ENCODE measurements at regions not wholly inside any gene's neighbourhood (a gene's known extent, or its start where the extent isn't known, plus 50 kb on each side); places are given as distances from the start of the nearest gene placed in this dataset.

GRCh38 chr2:230640540-230641011 lies 72.1 kb upstream of the CAB39 start:
- no peaks in the 10 kb centered on the region for H3K9me3 ChIP-seq (ENCODE audit: control extremely low read depth in 1 of 5, control insufficient read depth in 4 of 5, insufficient read depth in 2 of 5, low read depth in 1 of 5, low read length in 4 of 5)
- no peaks in the 10 kb centered on the region for H3K27me3 ChIP-seq (replicated peaks in 2 of 5; ENCODE audit: control insufficient read depth in 4 of 5, insufficient read depth in 5 of 5, low read length in 4 of 5)
- no peaks in the 10 kb centered on the region for H3K36me3 ChIP-seq (ENCODE audit: control insufficient read depth in 4 of 4, insufficient read depth in 4 of 4, low read length in 3 of 4)
- POLR2A ChIA-PET: interaction anchor here (0.6 kb wide), 1 partner anchor 68 kb away, joined by 3 read pairs; no protein-coding TSS in a partner anchor
- H3K4me1 ChIP-seq (ENCODE audit: control extremely low read depth in 1 of 4, control insufficient read depth in 4 of 4, insufficient read depth in 4 of 4, low read length in 3 of 4): peaks cover 3 to 20% (median 14%) of the 10 kb centered on the region in 4 experiments
- DNase-seq: no peak
- H3K27ac ChIP-seq (ENCODE audit: insufficient read depth in 1 of 2, low read depth in 1 of 2, low read length in 2 of 2, poor library complexity in 1 of 2, severe bottlenecking in 2 of 2): no peak overlapping the region
- H3K4me3 ChIP-seq (ENCODE audit: control insufficient read depth in 1 of 7, extremely low read depth in 1 of 7, insufficient read depth in 4 of 7, low read depth in 2 of 7, low read length in 6 of 7): no peak overlapping the region
- CTCF ChIA-PET: interaction anchor here (0.8 to 1.0 kb wide), 4 partner anchors 8 to 72 kb away, joined by 3 read pairs; partner anchors contain the start of gene CAB39
- 100% methylated on average over 1 of the region's 6 CpGs for WGBS (ENCODE audit: insufficient coverage)

- no peaks in the 10 kb centered on the region for H3K36me3 ChIP-seq (ENCODE audit: control insufficient read depth in 4 of 4, insufficient read depth in 4 of 4, low read length in 3 of 4)
- no peak overlapping the region for H3K27ac ChIP-seq (ENCODE audit: insufficient read depth in 1 of 2, low read depth in 1 of 2, low read length in 2 of 2, poor library complexity in 1 of 2, severe bottlenecking in 2 of 2)
- peaks cover 3 to 20% (median 14%) of the 10 kb centered on the region in 4 experiments for H3K4me1 ChIP-seq (ENCODE audit: control extremely low read depth in 1 of 4, control insufficient read depth in 4 of 4, insufficient read depth in 4 of 4, low read length in 3 of 4)
- ChIA-PET POLR2A (no interaction called here), CTCF (interaction anchor here (0.8 to 1.5 kb wide), 2 partner anchors 15 to 19 kb away, joined by 3 to 4 read pairs; no protein-coding TSS in a partner anchor)
- peak overlapping the region in 1 of 7 experiments; percentile 16 for H3K4me3 ChIP-seq (ENCODE audit: control insufficient read depth in 1 of 7, extremely low read depth in 1 of 7, insufficient read depth in 4 of 7, low read depth in 2 of 7, low read length in 6 of 7)
- 95% methylated on average over 3 of the region's 4 CpGs for WGBS (ENCODE audit: insufficient coverage)
- no peaks in the 10 kb centered on the region for H3K9me3 ChIP-seq (ENCODE audit: control extremely low read depth in 1 of 5, control insufficient read depth in 4 of 5, insufficient read depth in 2 of 5, low read depth in 1 of 5, low read length in 4 of 5)
- H3K27me3 ChIP-seq (replicated peaks in 2 of 5; ENCODE audit: control insufficient read depth in 4 of 5, insufficient read depth in 5 of 5, low read length in 4 of 5): no peaks in the 10 kb centered on the region
- DNase-seq: no peak
These were observed 69.7 kb upstream of the CAB39 start for GRCh38 chr2:230642966-230643365.

- H3K4me3 ChIP-seq (ENCODE audit: control insufficient read depth in 1 of 7, extremely low read depth in 1 of 7, insufficient read depth in 4 of 7, low read depth in 2 of 7, low read length in 6 of 7): no peak overlapping the region
- H3K27ac ChIP-seq (ENCODE audit: insufficient read depth in 1 of 2, low read depth in 1 of 2, low read length in 2 of 2, poor library complexity in 1 of 2, severe bottlenecking in 2 of 2): no peak overlapping the region
- H3K36me3 ChIP-seq (ENCODE audit: control insufficient read depth in 4 of 4, insufficient read depth in 4 of 4, low read length in 3 of 4): no peaks in the 10 kb centered on the region
- CTCF ChIA-PET: interaction anchor here (0.8 to 1.5 kb wide), 2 partner anchors 14 to 20 kb away, joined by 3 to 4 read pairs; no protein-coding TSS in a partner anchor
- POLR2A ChIA-PET: no interaction called here
- 0% methylated on average over 1 of the region's 9 CpGs for WGBS (ENCODE audit: insufficient coverage)
- no peaks in the 10 kb centered on the region for H3K27me3 ChIP-seq (replicated peaks in 2 of 5; ENCODE audit: control insufficient read depth in 4 of 5, insufficient read depth in 5 of 5, low read length in 4 of 5)
- H3K4me1 ChIP-seq (ENCODE audit: control extremely low read depth in 1 of 4, control insufficient read depth in 4 of 4, insufficient read depth in 4 of 4, low read length in 3 of 4): peaks cover 3 to 20% (median 14%) of the 10 kb centered on the region in 4 experiments
- DNase-seq: peak in 2 of 3 donors; percentile 9 to 48
- H3K9me3 ChIP-seq (ENCODE audit: control extremely low read depth in 1 of 5, control insufficient read depth in 4 of 5, insufficient read depth in 2 of 5, low read depth in 1 of 5, low read length in 4 of 5): no peaks in the 10 kb centered on the region
These were observed 68.9 kb upstream of the CAB39 start for GRCh38 chr2:230643576-230644291.

GRCh38 chr2:230644356-230644935 lies 68.2 kb upstream of the CAB39 start:
- ChIA-PET CTCF (interaction anchor here (1.5 kb wide), 1 partner anchor 13 kb away, joined by 4 read pairs; no protein-coding TSS in a partner anchor), POLR2A (no interaction called here)
- H3K4me3 ChIP-seq (ENCODE audit: control insufficient read depth in 1 of 7, extremely low read depth in 1 of 7, insufficient read depth in 4 of 7, low read depth in 2 of 7, low read length in 6 of 7): no peak overlapping the region
- H3K27ac ChIP-seq (ENCODE audit: insufficient read depth in 1 of 2, low read depth in 1 of 2, low read length in 2 of 2, poor library complexity in 1 of 2, severe bottlenecking in 2 of 2): no peak overlapping the region
- peaks cover 3 to 20% (median 14%) of the 10 kb centered on the region in 4 experiments for H3K4me1 ChIP-seq (ENCODE audit: control extremely low read depth in 1 of 4, control insufficient read depth in 4 of 4, insufficient read depth in 4 of 4, low read length in 3 of 4)
- no peaks in the 10 kb centered on the region for H3K27me3 ChIP-seq (replicated peaks in 2 of 5; ENCODE audit: control insufficient read depth in 4 of 5, insufficient read depth in 5 of 5, low read length in 4 of 5)
- 95% methylated on average over 3 of the region's 6 CpGs for WGBS (ENCODE audit: insufficient coverage)
- H3K36me3 ChIP-seq (ENCODE audit: control insufficient read depth in 4 of 4, insufficient read depth in 4 of 4, low read length in 3 of 4): no peaks in the 10 kb centered on the region
- H3K9me3 ChIP-seq (ENCODE audit: control extremely low read depth in 1 of 5, control insufficient read depth in 4 of 5, insufficient read depth in 2 of 5, low read depth in 1 of 5, low read length in 4 of 5): no peaks in the 10 kb centered on the region
- DNase-seq: no peak

GRCh38 chr2:230648356-230648755 lies 64.3 kb upstream of the CAB39 start:
- Histone ChIP-seq H3K9me3 (ENCODE audit: control extremely low read depth in 1 of 5, control insufficient read depth in 4 of 5, insufficient read depth in 2 of 5, low read depth in 1 of 5, low read length in 4 of 5) (no peaks in the 10 kb centered on the region), H3K27me3 (replicated peaks in 2 of 5; ENCODE audit: control insufficient read depth in 4 of 5, insufficient read depth in 5 of 5, low read length in 4 of 5) (no peaks in the 10 kb centered on the region), H3K27ac (ENCODE audit: insufficient read depth in 1 of 2, low read depth in 1 of 2, low read length in 2 of 2, poor library complexity in 1 of 2, severe bottlenecking in 2 of 2) (no peak overlapping the region), H3K4me1 (ENCODE audit: control extremely low read depth in 1 of 4, control insufficient read depth in 4 of 4, insufficient read depth in 4 of 4, low read length in 3 of 4) (peaks cover 3 to 14% (median 8%) of the 10 kb centered on the region in 4 experiments), H3K36me3 (ENCODE audit: control insufficient read depth in 4 of 4, insufficient read depth in 4 of 4, low read length in 3 of 4) (no peaks in the 10 kb centered on the region), H3K4me3 (ENCODE audit: control insufficient read depth in 1 of 7, extremely low read depth in 1 of 7, insufficient read depth in 4 of 7, low read depth in 2 of 7, low read length in 6 of 7) (no peak overlapping the region)
- CTCF ChIA-PET: interaction anchor here (1.1 to 1.9 kb wide), 2 partner anchors 8 to 11 kb away, joined by 3 to 8 read pairs; no protein-coding TSS in a partner anchor
- POLR2A ChIA-PET: no interaction called here
- no peak for DNase-seq
- WGBS (ENCODE audit: insufficient coverage): 100% methylated on average over 1 of the region's 8 CpGs

GRCh38 chr2:230650585-230651137 lies 62.0 kb upstream of the CAB39 start:
- Histone ChIP-seq H3K9me3 (ENCODE audit: control extremely low read depth in 1 of 5, control insufficient read depth in 4 of 5, insufficient read depth in 2 of 5, low read depth in 1 of 5, low read length in 4 of 5) (no peaks in the 10 kb centered on the region), H3K27ac (ENCODE audit: insufficient read depth in 1 of 2, low read depth in 1 of 2, low read length in 2 of 2, poor library complexity in 1 of 2, severe bottlenecking in 2 of 2) (no peak overlapping the region), H3K36me3 (ENCODE audit: control insufficient read depth in 4 of 4, insufficient read depth in 4 of 4, low read length in 3 of 4) (no peaks in the 10 kb centered on the region), H3K27me3 (replicated peaks in 2 of 5; ENCODE audit: control insufficient read depth in 4 of 5, insufficient read depth in 5 of 5, low read length in 4 of 5) (no peaks in the 10 kb centered on the region), H3K4me1 (ENCODE audit: control extremely low read depth in 1 of 4, control insufficient read depth in 4 of 4, insufficient read depth in 4 of 4, low read length in 3 of 4) (no peaks in the 10 kb centered on the region), H3K4me3 (ENCODE audit: control insufficient read depth in 1 of 7, extremely low read depth in 1 of 7, insufficient read depth in 4 of 7, low read depth in 2 of 7, low read length in 6 of 7) (no peak overlapping the region)
- no peak for DNase-seq
- CTCF ChIA-PET: interaction anchor here (1.2 kb wide), 1 partner anchor 10 kb away, joined by 3 read pairs; no protein-coding TSS in a partner anchor
- 92% methylated on average over 6 of the region's 7 CpGs for WGBS (ENCODE audit: insufficient coverage)
- POLR2A ChIA-PET: interaction anchor here (0.6 kb wide), 1 partner anchor 33 kb away, joined by 3 read pairs; no protein-coding TSS in a partner anchor

Data from common myeloid progenitor, CD34-positive (primary cell).